Smooth muscle cell (in vitro differentiated cells): ENCODE measurements at regions not wholly inside any gene's neighbourhood (a gene's known extent, or its start where the extent isn't known, plus 50 kb on each side); places are given as distances from the start of the nearest gene placed in this dataset.

Experiments
- DNase-seq: peaks from one replicate; lab custom pipeline; 2025; ENCODE audit not compliant: unreplicated experiment; lab: John Stamatoyannopoulos, UW
- H2AFZ ChIP-seq: fragments of 200-600 bp; sonication (generic); 2 replicates; pipeline ENCODE4 v1.6.0; 2016; ENCODE audit warnings: antibody characterized with exemption, low read depth, mild to moderate bottlenecking
- H3F3A ChIP-seq: fragments of 200-600 bp; sonication (generic); 2 replicates; pipeline ENCODE4 v1.6.0; 2017; ENCODE audit warnings: antibody characterized with exemption, low read depth
- H3K27ac ChIP-seq: fragments of 200-600 bp; sonication (generic); 2 replicates; pipeline ENCODE4 v1.5.1; 2016; ENCODE audit warnings: low read depth, mild to moderate bottlenecking
- H3K27me3 ChIP-seq: fragments of 200-600 bp; sonication (generic); 2 replicates; pipeline ENCODE4 v1.6.1; 2016; ENCODE audit warnings: low read depth, mild to moderate bottlenecking
- H3K36me3 ChIP-seq: fragments of 200-600 bp; sonication (generic); 2 replicates; pipeline ENCODE4 v1.5.1; 2016; ENCODE audit warnings: low read depth
- H3K4me1 ChIP-seq: fragments of 200-600 bp; sonication (generic); 2 replicates; pipeline ENCODE4 v1.5.1; 2016; ENCODE audit warnings: low read depth
- H3K4me2 ChIP-seq: fragments of 200-600 bp; sonication (generic); 2 replicates; pipeline ENCODE4 v1.6.0; 2016; ENCODE audit warnings: mild to moderate bottlenecking
- H3K4me3 ChIP-seq: fragments of 200-600 bp; sonication (generic); 2 replicates; pipeline ENCODE4 v1.5.1; 2016; ENCODE audit warnings: mild to moderate bottlenecking
- H3K79me2 ChIP-seq: fragments of 200-600 bp; sonication (generic); 2 replicates; pipeline ENCODE4 v1.6.0; 2016; ENCODE audit warnings: low read depth, mild to moderate bottlenecking
- H3K9ac ChIP-seq: fragments of 200-600 bp; sonication (generic); 2 replicates; pipeline ENCODE4 v1.6.0; 2016; ENCODE audit warnings: low read depth
- H3K9me3 ChIP-seq: fragments of 200-600 bp; sonication (generic); replicated peaks from 2 replicates; pipeline ENCODE4 v1.5.1; 2016; ENCODE audit warnings: low read depth
- H4K20me1 ChIP-seq: fragments of 200-600 bp; sonication (generic); 2 replicates; pipeline ENCODE4 v1.6.0; 2016; ENCODE audit warnings: low read depth
- WGBS: methylation state at CpG from one replicate; pipeline ENCODE4 v1.1.7; 2016; ENCODE audit warnings: low lambda C conversion rate; 5-methylcytosine and 5-hydroxymethylcytosine counted together
- TF ChIP-seq, protein P1 (sequence below): fragments of 200-600 bp; sonication (generic); IDR thresholded peaks from 2 replicates; pipeline ENCODE4 v1.5.1; 2017; ENCODE audit warnings: borderline replicate concordance, mild to moderate bottlenecking, antibody characterized with exemption; ENCODE audit not compliant: insufficient read depth, poor library complexity, severe bottlenecking

DNA sequence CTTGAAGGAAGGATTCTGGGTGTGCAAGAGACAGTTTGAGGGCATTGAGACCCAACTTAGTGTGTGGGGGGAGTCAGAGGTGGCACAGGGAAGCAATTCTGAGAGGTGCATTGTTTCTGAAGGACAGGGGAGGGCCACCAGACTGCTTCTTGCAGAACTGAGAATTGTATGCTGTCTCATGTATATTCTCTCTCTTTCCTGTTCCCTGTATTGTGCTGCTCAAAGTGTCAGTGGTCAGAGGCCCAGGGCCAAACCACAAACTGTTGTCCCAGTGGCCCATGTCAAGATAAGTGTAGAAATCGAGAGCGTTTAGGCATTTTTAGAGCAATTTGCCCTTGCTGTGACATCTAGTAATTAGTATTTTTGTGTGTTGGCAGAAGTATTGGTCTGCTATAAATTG lies 567.1 kb downstream of the EDEM1 start:
- Histone ChIP-seq H3F3A (no peaks in the 10 kb centered on the region), H2AFZ (no peak overlapping the region), H3K27me3 (no peaks in the 10 kb centered on the region), H4K20me1 (no peaks in the 10 kb centered on the region), H3K4me1 (no peaks in the 10 kb centered on the region), H3K9ac (no peak overlapping the region), H3K4me2 (no peak overlapping the region), H3K79me2 (no peaks in the 10 kb centered on the region), H3K36me3 (no peaks in the 10 kb centered on the region), H3K27ac (no peak overlapping the region), H3K9me3 (no peaks in the 10 kb centered on the region), H3K4me3 (no peak overlapping the region)
- WGBS: 43% methylated on average over 2 of the region's 2 CpGs
- TF ChIP-seq, protein P1, sequence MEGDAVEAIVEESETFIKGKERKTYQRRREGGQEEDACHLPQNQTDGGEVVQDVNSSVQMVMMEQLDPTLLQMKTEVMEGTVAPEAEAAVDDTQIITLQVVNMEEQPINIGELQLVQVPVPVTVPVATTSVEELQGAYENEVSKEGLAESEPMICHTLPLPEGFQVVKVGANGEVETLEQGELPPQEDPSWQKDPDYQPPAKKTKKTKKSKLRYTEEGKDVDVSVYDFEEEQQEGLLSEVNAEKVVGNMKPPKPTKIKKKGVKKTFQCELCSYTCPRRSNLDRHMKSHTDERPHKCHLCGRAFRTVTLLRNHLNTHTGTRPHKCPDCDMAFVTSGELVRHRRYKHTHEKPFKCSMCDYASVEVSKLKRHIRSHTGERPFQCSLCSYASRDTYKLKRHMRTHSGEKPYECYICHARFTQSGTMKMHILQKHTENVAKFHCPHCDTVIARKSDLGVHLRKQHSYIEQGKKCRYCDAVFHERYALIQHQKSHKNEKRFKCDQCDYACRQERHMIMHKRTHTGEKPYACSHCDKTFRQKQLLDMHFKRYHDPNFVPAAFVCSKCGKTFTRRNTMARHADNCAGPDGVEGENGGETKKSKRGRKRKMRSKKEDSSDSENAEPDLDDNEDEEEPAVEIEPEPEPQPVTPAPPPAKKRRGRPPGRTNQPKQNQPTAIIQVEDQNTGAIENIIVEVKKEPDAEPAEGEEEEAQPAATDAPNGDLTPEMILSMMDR: no peak
- no peak for DNase-seq

DNA sequence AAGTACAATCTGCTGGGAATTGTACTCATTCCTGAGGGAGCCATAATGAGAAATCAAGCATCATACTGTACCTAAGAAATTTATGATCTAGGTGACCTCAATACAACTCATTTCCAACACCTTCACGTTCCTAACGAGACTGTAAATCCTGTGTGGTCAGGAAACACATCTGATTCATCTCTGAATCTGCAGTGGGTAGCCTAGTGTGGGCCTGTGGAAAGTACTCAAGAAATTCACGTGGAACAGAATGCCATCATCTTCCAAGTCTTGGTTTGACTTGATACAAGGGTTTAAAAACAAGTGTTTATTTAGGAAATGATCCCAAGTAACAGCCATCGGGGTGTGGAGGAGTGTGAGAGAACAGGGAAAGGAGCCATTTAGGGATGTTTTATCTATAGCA lies 568.9 kb downstream of the EDEM1 start:
- Histone ChIP-seq H3K79me2 (no peaks in the 10 kb centered on the region), H3K4me1 (no peaks in the 10 kb centered on the region), H3K9ac (no peak overlapping the region), H3K27ac (no peak overlapping the region), H3K4me3 (no peak overlapping the region), H3F3A (no peaks in the 10 kb centered on the region), H3K9me3 (no peaks in the 10 kb centered on the region), H4K20me1 (no peaks in the 10 kb centered on the region), H3K36me3 (no peaks in the 10 kb centered on the region), H3K27me3 (no peaks in the 10 kb centered on the region), H2AFZ (no peak overlapping the region), H3K4me2 (no peak overlapping the region)
- WGBS: 67% methylated on average over 4 of the region's 4 CpGs
- no peak for DNase-seq
- TF ChIP-seq, protein P1: no peak

DNA sequence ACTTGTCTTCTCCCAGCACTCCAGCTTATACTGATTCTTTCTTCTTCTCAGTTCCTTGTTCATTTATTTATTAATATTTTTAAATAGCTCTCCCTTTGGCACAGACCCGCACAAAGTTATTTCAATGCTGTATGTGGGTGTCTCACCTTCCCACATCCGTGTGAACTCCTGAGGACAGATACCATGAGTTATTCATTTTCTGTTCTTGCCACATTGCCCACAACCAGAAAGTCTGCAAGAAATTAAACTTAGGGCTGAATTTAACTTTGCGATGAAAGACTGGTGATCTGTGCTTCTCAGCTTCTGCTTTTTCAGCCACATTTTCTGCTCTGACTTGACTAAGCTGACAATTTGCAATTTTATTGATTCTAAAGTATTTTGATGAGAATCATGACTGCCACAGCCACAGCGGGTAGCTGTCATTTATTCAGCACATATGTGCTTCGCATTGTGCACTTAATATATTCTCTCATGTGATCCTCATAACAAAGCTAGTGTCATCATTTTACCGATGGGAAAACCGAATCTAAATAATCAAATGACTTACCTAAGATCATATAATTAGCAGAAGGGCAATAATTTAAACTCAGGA lies 569.8 kb downstream of the EDEM1 start:
- H3K4me2 ChIP-seq: no peak overlapping the region
- WGBS: 95% methylated on average over 7 of the region's 7 CpGs
- H2AFZ ChIP-seq: no peak overlapping the region
- no peak overlapping the region for H3K9ac ChIP-seq
- H3K79me2 ChIP-seq: no peaks in the 10 kb centered on the region
- no peaks in the 10 kb centered on the region for H3K27me3 ChIP-seq
- no peaks in the 10 kb centered on the region for H3K4me1 ChIP-seq
- no peak overlapping the region for H3K27ac ChIP-seq
- H4K20me1 ChIP-seq: no peaks in the 10 kb centered on the region
- H3K9me3 ChIP-seq: no peaks in the 10 kb centered on the region
- no peaks in the 10 kb centered on the region for H3K36me3 ChIP-seq
- TF ChIP-seq, protein P1: no peak
- DNase-seq: no peak
- no peak overlapping the region for H3K4me3 ChIP-seq
- H3F3A ChIP-seq: no peaks in the 10 kb centered on the region

DNA sequence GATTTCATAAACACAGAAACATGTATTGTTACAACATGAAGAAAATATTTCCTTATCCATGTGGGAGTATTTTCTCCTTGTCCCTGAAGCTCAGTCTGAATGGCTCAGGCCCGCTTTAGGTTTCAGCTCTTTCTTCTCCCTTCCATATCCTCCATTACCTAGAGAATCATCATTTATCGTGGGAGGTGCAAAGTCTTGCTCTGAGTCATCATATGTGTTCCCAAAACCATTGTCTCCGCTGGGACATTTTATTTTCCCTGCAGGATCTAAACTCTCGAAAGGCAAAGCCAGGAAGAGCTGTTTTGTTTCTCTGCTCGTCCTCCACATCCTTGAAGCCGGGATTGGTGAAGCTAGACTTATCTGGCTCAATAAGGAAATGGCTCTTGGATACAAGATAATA lies 571.2 kb downstream of the EDEM1 start:
- Histone ChIP-seq H3K36me3 (no peaks in the 10 kb centered on the region), H3K4me3 (no peak overlapping the region), H3K27me3 (no peaks in the 10 kb centered on the region), H3K9ac (no peak overlapping the region), H4K20me1 (no peaks in the 10 kb centered on the region), H3K4me1 (no peaks in the 10 kb centered on the region), H3K4me2 (no peak overlapping the region), H3K79me2 (no peaks in the 10 kb centered on the region), H3K9me3 (no peaks in the 10 kb centered on the region), H3K27ac (no peak overlapping the region), H3F3A (no peaks in the 10 kb centered on the region), H2AFZ (no peak overlapping the region)
- TF ChIP-seq, protein P1: no peak
- 80% methylated on average over 6 of the region's 6 CpGs for WGBS
- DNase-seq: no peak
